ENCODE measurements at regions not wholly inside any gene's neighbourhood (a gene's known extent, or its start where the extent isn't known, plus 50 kb on each side); places are given as distances from the start of the nearest gene placed in this dataset.
"Not testable (repeated sequence)": the region's sequence is repeated elsewhere in the genome, so short reads cannot be mapped to it uniquely, and the experiment has no call there.

GRCh38 chr11:135017296-135017695 is 605.3 kb upstream of the B3GAT1 start:
- no peaks in the 10 kb centered on the region for H3K9me3 ChIP-seq

GRCh38 chr11:135015966-135016365 is 603.9 kb upstream of the B3GAT1 start:
- no peaks in the 10 kb centered on the region for H3K36me3 ChIP-seq
- no peak overlapping the region for H3K4me2 ChIP-seq
- no peak overlapping the region for H3K27ac ChIP-seq
- H3K4me1 ChIP-seq: no peaks in the 10 kb centered on the region
- H4K20me1 ChIP-seq: no peaks in the 10 kb centered on the region
- H3K27me3 ChIP-seq: no peaks in the 10 kb centered on the region
- H3K9ac ChIP-seq: no peak overlapping the region
- H3K9me3 ChIP-seq: no peaks in the 10 kb centered on the region
- no peak overlapping the region for H3K4me3 ChIP-seq
- no peak for TF ChIP-seq Cebpa-rat (IDR thresholded peaks at IDR 0.05)

More at GRCh38 chr11:135017296-135017695, 605.3 kb upstream of the B3GAT1 start:
- no peak overlapping the region for H3K4me3 ChIP-seq
- no peak for TF ChIP-seq Cebpa-rat (IDR thresholded peaks at IDR 0.05)
- H3K4me2 ChIP-seq: no peak overlapping the region
- H3K36me3 ChIP-seq: no peaks in the 10 kb centered on the region
- H3K4me1 ChIP-seq: no peaks in the 10 kb centered on the region
- H3K9ac ChIP-seq: no peak overlapping the region
- no peaks in the 10 kb centered on the region for H3K27me3 ChIP-seq
- H3K27ac ChIP-seq: no peak overlapping the region
- no peaks in the 10 kb centered on the region for H4K20me1 ChIP-seq

GRCh38 chr11:135011313-135011712 is 599.3 kb upstream of the B3GAT1 start:
- H3K4me3 ChIP-seq, H3K27me3 ChIP-seq, H3K27ac ChIP-seq, H3K9ac ChIP-seq, H3K9me3 ChIP-seq, H4K20me1 ChIP-seq, H3K4me1 ChIP-seq, H3K36me3 ChIP-seq, H3K4me2 ChIP-seq: not testable (repeated sequence)

- no peaks in the 10 kb centered on the region for H3K27me3 ChIP-seq
Measured at GRCh38 chr11:135009125-135009524, 597.1 kb upstream of the B3GAT1 start.

GRCh38 chr11:135008412-135008811 is 596.4 kb upstream of the B3GAT1 start:
- Histone ChIP-seq H3K27ac (no peak overlapping the region), H3K9me3 (no peaks in the 10 kb centered on the region), H3K36me3 (no peaks in the 10 kb centered on the region), H3K27me3 (no peaks in the 10 kb centered on the region), H3K4me2 (no peak overlapping the region), H4K20me1 (no peaks in the 10 kb centered on the region), H3K9ac (no peak overlapping the region), H3K4me1 (no peaks in the 10 kb centered on the region), H3K4me3 (no peak overlapping the region)
- TF ChIP-seq Cebpa-rat (IDR thresholded peaks at IDR 0.05): no peak

More at GRCh38 chr11:135009125-135009524, 597.1 kb upstream of the B3GAT1 start:
- Histone ChIP-seq H3K4me2 (no peak overlapping the region), H3K9me3 (no peaks in the 10 kb centered on the region), H4K20me1 (no peaks in the 10 kb centered on the region), H3K36me3 (no peaks in the 10 kb centered on the region), H3K4me3 (no peak overlapping the region), H3K27ac (no peak overlapping the region), H3K9ac (no peak overlapping the region), H3K4me1 (no peaks in the 10 kb centered on the region)
- TF ChIP-seq Cebpa-rat (IDR thresholded peaks at IDR 0.05): no peak

- TF ChIP-seq Cebpa-rat (IDR thresholded peaks at IDR 0.05): no peak
- H3K4me1 ChIP-seq: no peaks in the 10 kb centered on the region
- no peak overlapping the region for H3K4me3 ChIP-seq
- H3K4me2 ChIP-seq: no peak overlapping the region
- no peak overlapping the region for H3K27ac ChIP-seq
- H3K9me3 ChIP-seq: no peaks in the 10 kb centered on the region
- H3K9ac ChIP-seq: no peak overlapping the region
- no peaks in the 10 kb centered on the region for H3K36me3 ChIP-seq
- no peaks in the 10 kb centered on the region for H4K20me1 ChIP-seq
- H3K27me3 ChIP-seq: no peaks in the 10 kb centered on the region
Measured at GRCh38 chr11:135008001-135008405, 596.0 kb upstream of the B3GAT1 start.

GRCh38 chr11:135006800-135007199 is 594.8 kb upstream of the B3GAT1 start:
- no peaks in the 10 kb centered on the region for H3K9me3 ChIP-seq
- H3K4me2 ChIP-seq: no peak overlapping the region
- no peak overlapping the region for H3K9ac ChIP-seq
- H3K36me3 ChIP-seq: no peaks in the 10 kb centered on the region
- H3K27me3 ChIP-seq: no peaks in the 10 kb centered on the region
- H4K20me1 ChIP-seq: no peaks in the 10 kb centered on the region
- TF ChIP-seq Cebpa-rat (IDR thresholded peaks at IDR 0.05): no peak
- H3K27ac ChIP-seq: no peak overlapping the region
- no peak overlapping the region for H3K4me3 ChIP-seq
- H3K4me1 ChIP-seq: no peaks in the 10 kb centered on the region

- Histone ChIP-seq H3K9ac (no peak overlapping the region), H3K36me3 (no peaks in the 10 kb centered on the region), H3K4me2 (no peak overlapping the region), H3K27ac (no peak overlapping the region), H3K27me3 (no peaks in the 10 kb centered on the region), H3K4me3 (no peak overlapping the region), H3K4me1 (no peaks in the 10 kb centered on the region), H4K20me1 (no peaks in the 10 kb centered on the region), H3K9me3 (no peaks in the 10 kb centered on the region)
- TF ChIP-seq Cebpa-rat (IDR thresholded peaks at IDR 0.05): no peak
Measured at GRCh38 chr11:135004495-135004894, 592.5 kb upstream of the B3GAT1 start.

GRCh38 chr11:135002236-135002635 is 590.2 kb upstream of the B3GAT1 start:
- Histone ChIP-seq H3K4me3 (no peak overlapping the region), H3K9ac (no peak overlapping the region), H3K27ac (no peak overlapping the region), H4K20me1 (no peaks in the 10 kb centered on the region), H3K4me1 (no peaks in the 10 kb centered on the region), H3K9me3 (no peaks in the 10 kb centered on the region), H3K4me2 (no peak overlapping the region), H3K27me3 (no peaks in the 10 kb centered on the region), H3K36me3 (no peaks in the 10 kb centered on the region)
- no peak for TF ChIP-seq Cebpa-rat (IDR thresholded peaks at IDR 0.05)

- Histone ChIP-seq H3K9ac (no peak overlapping the region), H4K20me1 (no peaks in the 10 kb centered on the region), H3K27ac (no peak overlapping the region), H3K4me2 (no peak overlapping the region), H3K4me3 (no peak overlapping the region), H3K36me3 (no peaks in the 10 kb centered on the region), H3K9me3 (no peaks in the 10 kb centered on the region), H3K27me3 (no peaks in the 10 kb centered on the region), H3K4me1 (no peaks in the 10 kb centered on the region)
- TF ChIP-seq Cebpa-rat (IDR thresholded peaks at IDR 0.05): no peak
Measured at GRCh38 chr11:135001581-135001980, 589.5 kb upstream of the B3GAT1 start.

- H3K27ac ChIP-seq, H3K36me3 ChIP-seq, H3K9ac ChIP-seq, H3K4me3 ChIP-seq, H3K9me3 ChIP-seq, H3K4me2 ChIP-seq, H4K20me1 ChIP-seq, H3K4me1 ChIP-seq, H3K27me3 ChIP-seq: not testable (repeated sequence)
Measured at GRCh38 chr11:135001065-135001464, 589.0 kb upstream of the B3GAT1 start.
